ENCODE measurements at regions not wholly inside any gene's neighbourhood (a gene's known extent, or its start where the extent isn't known, plus 50 kb on each side); places are given as distances from the start of the nearest gene placed in this dataset.

GRCh38 chr7:46387646-46388045, 466.6 kb upstream of the IGFBP3 start:
- Histone ChIP-seq H3K23ac (ENCODE audit: insufficient read length) (no peak overlapping the region), H2AFZ (ENCODE audit: low read length) (no peak overlapping the region), H2BK120ac (replicated peaks; ENCODE audit: low read depth, low read length) (no peak overlapping the region), H3K4ac (replicated peaks; ENCODE audit: insufficient read length, low read depth, low read length) (no peak overlapping the region), H3K9me3 (ENCODE audit: insufficient read depth in 2 of 2, low read depth in 1 of 2, low read length in 1 of 2) (no peaks in the 10 kb centered on the region), H2BK20ac (ENCODE audit: low read length) (no peak overlapping the region), H3K23me2 (ENCODE audit: low read depth, low read length) (no peaks in the 10 kb centered on the region), H3K56ac (replicated peaks; ENCODE audit: insufficient read length, low read depth, low read length) (no peak overlapping the region), H3K18ac (ENCODE audit: extremely low read depth, low read length) (no peak overlapping the region), H4K8ac (ENCODE audit: extremely low read depth, insufficient read depth, low read length) (no peak overlapping the region), H4K20me1 (replicated peaks in 1 of 2; ENCODE audit: control insufficient read depth in 1 of 2, insufficient read depth in 2 of 2, low read length in 2 of 2) (no peaks in the 10 kb centered on the region), H3K27me3 (replicated peaks in 1 of 4; ENCODE audit: control insufficient read depth in 3 of 4, extremely low read depth in 1 of 4, insufficient read depth in 3 of 4, low read length in 3 of 4) (no peaks in the 10 kb centered on the region), H3K4me2 (ENCODE audit: insufficient read depth in 1 of 2, low read depth in 2 of 2, low read length in 2 of 2) (no peak overlapping the region), H3K79me1 (ENCODE audit: low read depth, low read length) (no peaks in the 10 kb centered on the region), H3K4me3 (ENCODE audit: extremely low read depth in 1 of 4, insufficient read depth in 2 of 4, low read depth in 3 of 4, low read length in 4 of 4) (no peak overlapping the region), H3K9ac (replicated peaks in 1 of 4; ENCODE audit: extremely low read depth in 1 of 4, low read depth in 3 of 4, low read length in 3 of 4) (no peak overlapping the region), H2BK5ac (ENCODE audit: low read depth, low read length) (no peak overlapping the region), H4K5ac (ENCODE audit: insufficient read length, low read depth, low read length) (no peak overlapping the region), H2BK15ac (ENCODE audit: low read length) (no peak overlapping the region), H4K91ac (replicated peaks; ENCODE audit: insufficient read length, low read length) (no peak overlapping the region), H3K4me1 (replicated peaks in 1 of 4; ENCODE audit: control insufficient read depth in 3 of 4, insufficient read depth in 4 of 4, low read length in 3 of 4) (no peaks in the 10 kb centered on the region), H3K14ac (ENCODE audit: insufficient read length) (no peak overlapping the region), H2BK12ac (ENCODE audit: low read depth, low read length) (no peak overlapping the region), H2AK5ac (ENCODE audit: low read depth, low read length) (no peak overlapping the region), H3K79me2 (ENCODE audit: control insufficient read depth in 1 of 2, insufficient read depth in 2 of 2, low read length in 2 of 2) (no peaks in the 10 kb centered on the region), H3K36me3 (ENCODE audit: control insufficient read depth in 2 of 4, insufficient read depth in 4 of 4, low read length in 3 of 4) (no peaks in the 10 kb centered on the region), H3K27ac (ENCODE audit: low read depth, low read length) (no peak overlapping the region)
- ChIA-PET CTCF (ENCODE audit: partially characterized antibody) (interaction anchor here (0.6 kb wide), 1 partner anchor 202 kb away, joined by 3 read pairs; no protein-coding TSS in a partner anchor), POLR2A (ENCODE audit: partially characterized antibody) (no interaction called here)
- 81 to 86% methylated on average over 1 of the region's 1 CpG for WGBS, 2 experiments (ENCODE audit: extremely low coverage in 1 of 2, insufficient coverage in 1 of 2, insufficient read length in 1 of 2, insufficient replicate concordance in 2 of 2, low coverage in 1 of 2, low lambda C conversion rate in 2 of 2, missing lambda C conversion rate in 1 of 2)
- FAIRE-seq = no peak
- DNase-seq (ENCODE audit: low read depth in 1 of 2, low spot score in 2 of 2) = no peak
- no peak for TF ChIP-seq BACH1 (IDR thresholded peaks at IDR 0.05; ENCODE audit: low read length)
- TF ChIP-seq CTBP2 (IDR thresholded peaks at IDR 0.05; ENCODE audit: borderline replicate concordance, insufficient read depth, insufficient read length, low read length) = no peak
- TF ChIP-seq RFX5 (IDR thresholded peaks at IDR 0.05; ENCODE audit: borderline replicate concordance, low read depth, low read length) = no peak
- TF ChIP-seq EZH2 (IDR thresholded peaks at IDR 0.05; ENCODE audit: low read depth, low read length, severe bottlenecking) = no peak
- TF ChIP-seq EGR1 (IDR thresholded peaks at IDR 0.05; ENCODE audit: borderline replicate concordance, low read depth, low read length) = no peak
- no peak for TF ChIP-seq SIRT6 (IDR thresholded peaks at IDR 0.05; ENCODE audit: low read length)
- no peak for TF ChIP-seq SP4 (IDR thresholded peaks at IDR 0.05; ENCODE audit: low read length)
- no peak for TF ChIP-seq HDAC2 (IDR thresholded peaks at IDR 0.05; ENCODE audit: borderline replicate concordance in 1 of 2, low read depth in 2 of 2, low read length in 2 of 2)
- no peak for TF ChIP-seq CEBPB (IDR thresholded peaks at IDR 0.05; ENCODE audit: low read depth, low read length)
- no peak for TF ChIP-seq TEAD4 (IDR thresholded peaks at IDR 0.05; ENCODE audit: low read depth, low read length)
- no peak for TF ChIP-seq CTCF (IDR thresholded peaks at IDR 0.05; ENCODE audit: control extremely low read depth in 1 of 3, insufficient read depth in 1 of 3, low read depth in 1 of 3, low read length in 3 of 3)
- TF ChIP-seq E2F6 (IDR thresholded peaks at IDR 0.05) = no peak

Measured in H1 (cell line).